Sigmoid colon (tissue), 6 donors: ENCODE measurements at regions not wholly inside any gene's neighbourhood (a gene's known extent, or its start where the extent isn't known, plus 50 kb on each side); places are given as distances from the start of the nearest gene placed in this dataset.

Experiments
- DNase-seq: peaks from one replicate; pipeline ENCODE4 v3.0.0-alpha.2; 2019
- H3K27ac ChIP-seq, 4 donors: fragments of 200-600 bp; sonication (generic); one replicate each; pipeline ENCODE4 v1.5.1; 2016 to 2019; ENCODE audit warnings: mild to moderate bottlenecking in 1 of 4
- H3K27me3 ChIP-seq, 3 donors: fragments of 200-600 bp; sonication (generic); one replicate each; pipeline ENCODE4 v1.5.1; 2019; ENCODE audit warnings: mild to moderate bottlenecking in 1 of 3
- H3K36me3 ChIP-seq, 4 donors: fragments of 200-600 bp; sonication (generic); one replicate each; pipeline ENCODE4 v1.5.1; 2016 to 2019
- H3K4me1 ChIP-seq, 4 donors: fragments of 200-600 bp; sonication (generic); one replicate each; pipeline ENCODE4 v1.5.1; 2017 to 2019
- H3K4me3 ChIP-seq, 4 donors: fragments of 200-600 bp; sonication (generic); one replicate each; pipeline ENCODE4 v1.5.1; 2017 to 2019; ENCODE audit warnings: mild to moderate bottlenecking in 2 of 4, moderate library complexity in 1 of 4
- H3K9me3 ChIP-seq, 4 donors: fragments of 200-600 bp in 3 of 4; sonication (generic) in 3 of 4; one replicate each; pipeline versions ENCODE4 v1.5.1 to v1.6.1; 2013 to 2019
- CTCF ChIP-seq, 4 experiments: fragments of 450-650 bp in 3 of 4; fragments of 200-600 bp in 1 of 4; IDR thresholded peaks; one replicate each; pipeline ENCODE4 v1.5.1; 2016 to 2019; ENCODE audit warnings: antibody characterized with exemption in 4 of 4, mild to moderate bottlenecking in 3 of 4, moderate library complexity in 2 of 4
- EP300 ChIP-seq, 4 donors: sonication (generic); formaldehyde crosslinking; IDR thresholded peaks; one replicate each; pipeline ENCODE4 v1.6.1; 2017; ENCODE audit warnings: antibody characterized with exemption in 4 of 4
- POLR2A ChIP-seq, 2 donors: fragments of 450-650 bp; IDR thresholded peaks; one replicate each; pipeline ENCODE4 v1.6.1; 2016; ENCODE audit warnings: antibody characterized with exemption in 2 of 2, mild to moderate bottlenecking in 2 of 2, moderate library complexity in 2 of 2
- POLR2AphosphoS5 ChIP-seq, 4 donors: sonication (generic); formaldehyde crosslinking; IDR thresholded peaks; one replicate each; pipeline ENCODE4 v1.6.1; 2017; ENCODE audit warnings: antibody characterized with exemption in 4 of 4
- WGBS, 2 donors: extraction: QIAGEN DNeasy Blood & Tissue Kit; methylation state at CpG; one replicate each; pipeline ENCODE4 v1.1.7; 2013; 5-methylcytosine and 5-hydroxymethylcytosine counted together
- intact Hi-C: fragments of 100-400 bp; cut with DNase I; formaldehyde crosslinking; loops from one replicate; pipeline ENCODE4 v1.15.1; 2023
- donor health status: healthy with polysubstance abuse.
- donor health status: healthy.

GRCh38 chr4:96756584-96756983 is 916.7 kb downstream of the PDHA2 start:
- Histone ChIP-seq H3K4me3 (no peak overlapping the region), H3K27me3 (no peaks in the 10 kb centered on the region), H3K36me3 (no peaks in the 10 kb centered on the region), H3K27ac (no peak overlapping the region), H3K9me3 (no peaks in the 10 kb centered on the region), H3K4me1 (no peaks in the 10 kb centered on the region)
- intact Hi-C loops: no loop called here
- 82 to 87% methylated on average over 1 of the region's 1 CpG for WGBS, 2 donors
- DNase-seq: no peak
- TF ChIP-seq EP300 (IDR thresholded peaks at IDR 0.05): no peak
- no peak for TF ChIP-seq POLR2AphosphoS5 (IDR thresholded peaks at IDR 0.05)
- TF ChIP-seq POLR2A (IDR thresholded peaks at IDR 0.05): no peak
- TF ChIP-seq CTCF (IDR thresholded peaks at IDR 0.05): no peak

GRCh38 chr4:96763546-96763945 is 923.7 kb downstream of the PDHA2 start:
- Histone ChIP-seq H3K27me3 (no peaks in the 10 kb centered on the region), H3K27ac (no peak overlapping the region), H3K4me1 (no peaks in the 10 kb centered on the region), H3K4me3 (no peak overlapping the region), H3K9me3 (no peaks in the 10 kb centered on the region), H3K36me3 (no peaks in the 10 kb centered on the region)
- TF ChIP-seq POLR2AphosphoS5 (IDR thresholded peaks at IDR 0.05): no peak
- intact Hi-C loops: no loop called here
- 87 to 90% methylated on average over 3 of the region's 3 CpGs for WGBS, 2 donors
- DNase-seq: no peak

- no peaks in the 10 kb centered on the region for H3K9me3 ChIP-seq
- TF ChIP-seq POLR2AphosphoS5 (IDR thresholded peaks at IDR 0.05) (no peak), EP300 (IDR thresholded peaks at IDR 0.05) (no peak), POLR2A (IDR thresholded peaks at IDR 0.05) (no peak), CTCF (IDR thresholded peaks at IDR 0.05) (no peak)
- intact Hi-C loops: no loop called here
- no peak overlapping the region for H3K27ac ChIP-seq
- no peak overlapping the region for H3K4me3 ChIP-seq
- H3K36me3 ChIP-seq: no peaks in the 10 kb centered on the region
- 90% methylated on average over 5 of the region's 5 CpGs for WGBS, 2 donors
- no peak for DNase-seq
- no peaks in the 10 kb centered on the region for H3K4me1 ChIP-seq
- H3K27me3 ChIP-seq: no peaks in the 10 kb centered on the region
These were observed 926.5 kb downstream of the PDHA2 start for GRCh38 chr4:96766359-96766758.

GRCh38 chr4:96767815-96768480 is 928.1 kb downstream of the PDHA2 start:
- no peak for DNase-seq
- Histone ChIP-seq H3K27me3 (no peaks in the 10 kb centered on the region), H3K4me3 (no peak overlapping the region), H3K27ac (no peak overlapping the region), H3K36me3 (no peaks in the 10 kb centered on the region), H3K4me1 (no peaks in the 10 kb centered on the region), H3K9me3 (no peaks in the 10 kb centered on the region)
- WGBS, 2 donors: 87 to 93% methylated on average over 5 of the region's 5 CpGs
- TF ChIP-seq CTCF (IDR thresholded peaks at IDR 0.05) (no peak), POLR2A (IDR thresholded peaks at IDR 0.05) (no peak), EP300 (IDR thresholded peaks at IDR 0.05) (no peak), POLR2AphosphoS5 (IDR thresholded peaks at IDR 0.05) (no peak)
- intact Hi-C loops: no loop called here

- WGBS, 2 donors: 88% methylated on average over 2 of the region's 2 CpGs
- Histone ChIP-seq H3K4me3 (no peak overlapping the region), H3K36me3 (no peaks in the 10 kb centered on the region), H3K4me1 (no peaks in the 10 kb centered on the region), H3K27ac (no peak overlapping the region), H3K27me3 (no peaks in the 10 kb centered on the region), H3K9me3 (no peaks in the 10 kb centered on the region)
- DNase-seq: no peak
- intact Hi-C loops: no loop called here
- TF ChIP-seq EP300 (IDR thresholded peaks at IDR 0.05) (no peak), POLR2A (IDR thresholded peaks at IDR 0.05) (no peak), CTCF (IDR thresholded peaks at IDR 0.05) (no peak), POLR2AphosphoS5 (IDR thresholded peaks at IDR 0.05) (no peak)
These were observed 935.6 kb downstream of the PDHA2 start for GRCh38 chr4:96775501-96775900.
